GM19193 (cell line): ENCODE measurements at regions not wholly inside any gene's neighbourhood (a gene's known extent, or its start where the extent isn't known, plus 50 kb on each side); places are given as distances from the start of the nearest gene placed in this dataset.

Experiments used
- POLR2A ChIP-seq: IDR thresholded peaks from 4 replicates; pipeline ENCODE4 v1.6.1; 2011; ENCODE audit not compliant: insufficient read depth, insufficient read length; ENCODE audit errors: extremely low read depth

DNA sequence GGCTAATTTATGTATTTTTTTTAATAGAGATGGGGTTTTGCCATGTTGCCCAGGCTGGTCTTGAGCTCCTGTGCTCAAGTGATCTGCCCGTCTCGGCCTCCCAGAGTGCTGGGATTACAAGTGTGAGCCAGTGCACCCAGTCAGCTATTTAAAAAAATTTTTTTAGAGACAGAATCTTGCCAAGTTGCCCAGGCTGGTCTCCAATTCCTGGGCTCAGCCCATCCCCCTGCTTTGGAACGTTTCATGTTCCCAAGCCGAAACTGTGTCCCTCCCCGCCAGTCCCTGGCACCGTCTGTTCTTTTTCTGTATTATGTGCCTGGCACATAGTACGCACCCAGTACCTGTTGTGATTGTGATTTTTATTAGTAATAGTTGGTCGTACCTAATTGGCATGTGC is 63.1 kb upstream of the MGAT5 start:
- TF ChIP-seq POLR2A: no peak

DNA sequence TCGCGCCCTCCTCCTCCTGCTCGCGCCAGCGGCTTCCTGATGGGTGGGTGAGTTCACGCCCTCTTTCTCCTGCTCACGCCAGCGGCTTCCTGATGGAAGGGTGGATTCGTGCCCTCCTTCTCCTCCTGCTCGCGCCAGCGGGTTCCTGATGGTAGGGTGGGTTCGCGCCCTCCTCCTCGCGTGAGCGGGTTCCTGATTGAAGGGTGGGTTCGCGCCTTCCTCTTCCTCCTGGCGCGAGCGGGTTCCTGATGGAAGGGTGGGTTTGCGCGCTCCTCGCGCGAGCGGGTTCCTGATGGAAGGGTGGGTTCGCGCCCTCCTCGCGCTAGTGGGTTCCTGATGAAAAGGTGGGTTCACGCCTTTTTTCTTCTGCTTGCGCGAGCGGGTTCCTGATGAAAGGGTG is 62.0 kb upstream of the MGAT5 start:
- TF ChIP-seq POLR2A: no peak

DNA sequence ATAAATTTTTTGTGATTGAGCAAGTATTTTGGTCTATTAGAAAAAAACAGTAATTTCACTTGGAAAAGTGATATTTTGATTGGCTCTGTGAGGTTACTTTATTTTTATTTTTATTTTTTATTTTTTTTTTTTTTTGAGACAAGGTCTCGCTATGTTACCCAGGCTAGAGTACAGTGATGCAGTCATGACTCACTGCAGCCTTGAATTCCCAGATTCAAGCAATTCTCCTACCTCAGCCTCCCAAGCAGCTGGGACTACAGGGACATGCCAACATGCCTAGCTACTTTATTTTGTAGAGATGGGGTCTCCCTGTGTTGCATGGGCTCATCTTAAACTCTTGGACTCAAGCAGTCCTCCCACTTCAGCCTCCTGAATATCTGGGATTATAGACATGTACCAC is 60.9 kb upstream of the MGAT5 start:
- no peak for TF ChIP-seq POLR2A

DNA sequence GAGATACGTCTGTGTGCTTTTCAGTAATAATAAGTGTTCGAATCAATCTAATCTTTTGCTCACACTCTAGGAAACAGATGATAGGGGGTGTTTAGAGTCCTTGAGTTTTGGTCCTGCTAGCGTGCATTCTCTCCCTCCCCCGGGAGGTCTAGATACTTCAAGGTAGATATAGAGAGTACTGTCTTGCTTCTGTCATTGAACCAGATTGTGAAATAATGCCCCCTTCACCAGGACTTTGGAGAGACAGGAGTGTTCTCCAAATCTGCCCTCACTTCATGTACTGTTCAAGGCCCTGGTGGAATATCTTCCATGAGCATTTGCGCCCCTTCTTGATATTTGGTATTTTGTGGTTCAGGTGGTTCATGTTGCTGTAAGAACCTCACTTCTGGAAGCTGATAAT is 59.4 kb upstream of the MGAT5 start:
- no peak for TF ChIP-seq POLR2A

DNA sequence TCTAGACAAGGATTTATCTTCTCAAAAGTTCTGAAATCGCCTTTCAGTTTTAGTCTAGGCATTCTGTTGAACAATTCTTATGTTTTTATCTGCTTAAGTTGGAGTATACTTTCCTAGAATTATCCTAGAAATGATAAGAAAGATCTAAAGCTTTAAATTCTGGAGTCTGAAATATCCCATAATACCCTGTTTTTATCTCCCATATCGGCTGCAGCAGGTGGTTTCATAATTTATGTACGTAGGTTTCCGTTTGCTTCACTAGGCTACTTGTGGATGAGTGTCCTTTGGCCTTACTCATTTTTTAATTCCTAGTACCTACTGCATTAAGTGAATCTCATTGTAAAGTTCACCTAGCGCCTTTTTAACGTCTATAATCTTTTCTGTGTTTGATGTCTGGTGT is 58.5 kb upstream of the MGAT5 start:
- no peak for TF ChIP-seq POLR2A

DNA sequence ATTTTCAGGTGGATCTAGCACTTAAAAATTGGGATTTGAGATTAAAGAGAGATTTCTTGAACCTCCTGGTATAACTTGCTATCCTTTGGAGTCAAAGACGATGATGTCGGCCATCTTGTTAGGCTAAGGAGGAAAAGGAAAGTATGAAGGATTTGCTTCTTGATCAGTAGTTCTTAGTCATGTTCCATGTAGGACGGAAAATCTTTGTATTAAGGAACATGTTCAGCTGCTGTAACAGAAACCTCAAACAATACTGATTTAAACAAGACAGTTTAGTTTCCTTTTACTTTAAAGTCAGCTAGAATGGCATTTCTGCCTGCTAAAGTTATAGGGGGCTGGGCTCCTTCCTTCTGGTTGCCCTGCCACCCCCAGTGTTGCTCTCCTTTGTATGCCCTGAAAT is 56.4 kb upstream of the MGAT5 start:
- no peak for TF ChIP-seq POLR2A

DNA sequence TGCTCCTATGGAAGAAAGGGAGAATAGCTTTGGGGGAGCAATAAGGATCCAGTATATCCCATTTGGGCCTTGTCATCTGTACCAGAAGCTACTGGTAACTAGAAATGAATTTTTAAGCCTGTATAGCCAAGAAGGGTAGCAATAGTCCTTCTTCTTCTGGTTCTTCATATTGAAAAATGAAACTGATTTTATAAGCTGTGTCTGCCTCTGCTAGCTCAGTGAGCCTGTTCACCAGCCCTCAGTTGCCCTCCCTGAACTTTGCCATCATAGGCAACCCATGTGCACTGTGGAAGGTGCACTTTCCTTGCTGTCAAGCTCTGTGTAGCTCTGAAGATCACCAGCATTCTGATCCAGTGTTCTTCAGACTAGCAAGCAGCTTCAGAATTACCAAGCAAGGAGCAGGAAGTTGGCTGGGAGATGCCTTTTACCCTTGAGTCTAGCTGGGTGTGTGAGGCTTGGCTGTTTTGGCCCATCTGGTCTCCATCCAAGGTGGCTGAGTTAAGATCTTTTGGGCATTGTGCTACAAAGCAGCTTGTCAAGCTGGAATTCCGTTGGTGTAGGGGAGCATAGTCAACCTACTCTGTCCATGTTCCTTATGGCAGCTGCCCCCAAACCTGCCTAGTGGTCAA is 55.8 kb upstream of the MGAT5 start:
- no peak for TF ChIP-seq POLR2A

DNA sequence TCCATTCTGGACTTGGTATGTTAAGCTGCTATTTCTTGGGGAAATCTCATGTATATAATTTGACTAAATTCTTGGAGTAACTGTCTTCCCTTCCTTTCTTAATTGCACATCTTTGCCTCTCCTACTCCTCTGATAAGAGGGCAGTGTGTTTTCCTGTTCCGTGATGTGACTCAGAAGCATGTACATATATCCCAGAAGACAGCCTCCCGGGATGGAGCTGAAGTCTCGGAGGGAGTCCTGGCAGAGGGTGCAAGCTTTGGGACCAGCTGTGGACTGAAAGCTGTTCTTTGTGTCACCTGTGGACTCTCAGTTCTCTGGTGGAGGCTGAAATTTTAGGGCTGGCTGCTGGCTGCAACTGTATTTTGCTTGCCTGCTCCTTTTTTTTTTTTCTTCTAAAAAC is 54.7 kb upstream of the MGAT5 start:
- no peak for TF ChIP-seq POLR2A

DNA sequence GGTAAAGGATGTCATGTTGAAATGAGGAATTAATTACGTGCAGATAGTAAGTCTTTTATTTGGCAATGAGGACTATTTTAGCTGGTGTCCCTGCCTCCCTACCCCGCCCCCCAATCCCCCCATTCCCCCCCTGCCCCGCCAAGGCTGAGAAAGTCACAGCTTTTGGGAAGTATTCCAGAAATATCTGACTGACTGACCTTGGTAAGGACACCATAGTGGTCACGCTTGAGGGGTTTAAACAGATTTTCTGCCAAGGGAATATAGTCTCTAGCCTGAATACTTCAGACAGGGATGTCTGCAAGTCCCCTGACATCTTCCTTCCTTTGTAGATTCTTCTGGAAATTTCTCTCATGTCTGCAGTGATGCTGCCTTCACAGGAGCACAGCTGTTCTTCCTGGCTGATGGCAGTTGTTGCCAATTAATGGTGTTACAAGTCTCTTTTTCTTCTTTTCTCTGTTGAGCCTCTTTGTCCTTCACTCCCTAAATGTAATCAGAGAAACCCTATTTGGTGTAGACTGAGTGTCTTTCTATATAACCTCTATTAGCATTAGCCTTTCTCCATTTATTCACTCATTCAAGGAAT is 53.7 kb upstream of the MGAT5 start:
- no peak for TF ChIP-seq POLR2A

DNA sequence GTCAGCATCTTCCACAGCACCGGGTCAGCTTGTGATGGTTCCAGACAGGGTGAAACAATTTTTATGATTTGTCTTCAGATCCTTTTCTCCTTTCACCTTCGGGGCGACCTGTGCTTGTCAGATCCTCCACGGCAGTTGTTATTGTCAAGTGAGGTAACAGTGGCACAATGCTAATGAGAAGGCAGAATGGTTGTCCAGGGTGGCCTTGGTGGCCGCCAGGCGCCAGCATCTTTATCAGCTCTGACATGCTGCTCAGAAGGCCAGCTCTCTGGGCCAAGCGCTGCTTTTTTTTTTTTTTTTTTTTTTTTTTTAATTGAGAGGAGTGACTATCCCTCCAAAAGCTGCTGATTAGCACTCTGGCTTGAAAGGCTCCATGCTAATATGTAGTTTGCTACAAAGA is 52.3 kb upstream of the MGAT5 start:
- no peak for TF ChIP-seq POLR2A

DNA sequence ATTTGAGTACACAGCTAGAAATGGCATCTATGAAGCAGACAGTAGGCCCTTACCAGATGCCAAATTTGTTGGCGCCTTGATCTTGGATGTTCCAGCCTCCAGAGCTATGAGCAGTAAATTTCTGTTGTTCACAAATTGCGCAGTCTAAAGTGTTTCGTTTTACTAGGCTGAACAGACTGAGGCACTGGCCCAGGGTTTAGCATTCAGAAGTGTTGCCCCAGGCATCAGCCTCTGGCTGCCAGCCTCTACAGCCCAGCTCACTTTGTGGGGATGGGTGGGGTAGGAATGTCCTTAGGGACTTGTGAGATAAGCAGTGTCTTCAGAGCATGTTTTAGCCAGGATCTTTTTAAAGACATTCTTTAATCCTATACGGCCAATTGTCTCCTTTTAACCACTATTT is 51.5 kb upstream of the MGAT5 start:
- TF ChIP-seq POLR2A: no peak

DNA sequence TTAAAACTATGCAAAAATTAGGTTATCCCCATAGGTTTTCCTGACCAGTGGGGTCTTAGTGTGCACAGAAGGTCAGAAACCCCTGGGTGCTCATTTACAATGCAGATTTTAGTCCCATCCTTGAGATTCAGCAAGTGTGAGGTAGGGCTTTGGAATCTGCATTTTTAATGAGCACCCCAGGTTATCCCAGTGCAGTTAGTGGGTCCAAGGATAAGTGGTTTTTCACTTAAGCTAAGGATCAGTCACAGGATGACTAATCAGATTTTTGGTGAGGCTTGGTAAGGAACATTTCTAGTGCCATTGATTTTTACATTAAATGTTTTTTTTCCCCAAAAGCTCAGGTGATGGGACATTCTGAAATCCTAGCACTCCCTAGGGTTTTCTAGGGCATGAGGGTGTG is 50.7 kb upstream of the MGAT5 start:
- no peak for TF ChIP-seq POLR2A
